ENCODE measurements at regions not wholly inside any gene's neighbourhood (a gene's known extent, or its start where the extent isn't known, plus 50 kb on each side); places are given as distances from the start of the nearest gene placed in this dataset.

DNA sequence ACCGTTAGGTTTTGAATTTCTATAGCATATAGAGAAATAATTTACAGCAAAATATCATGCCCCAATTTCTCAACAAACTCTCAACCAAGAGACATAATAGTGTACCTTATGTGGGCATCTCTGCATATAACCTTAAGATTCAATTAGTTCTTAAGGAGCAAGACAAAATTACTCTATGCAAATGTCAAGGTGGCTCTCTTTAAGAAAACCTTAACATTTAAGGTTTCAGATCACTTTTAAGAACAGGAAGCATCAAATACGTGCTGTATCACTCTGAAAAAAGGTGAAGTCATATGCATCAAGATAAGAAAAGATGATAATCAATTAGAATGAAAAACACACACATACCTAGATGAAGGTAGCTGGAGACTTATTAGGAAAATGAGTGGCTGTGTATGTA is 728.0 kb downstream of the FLRT2 start:
- no peaks in the 10 kb centered on the region for H3K36me3 ChIP-seq (ENCODE audit: control insufficient read depth, insufficient read depth, low read length)
- no peak overlapping the region for H3K4ac ChIP-seq (ENCODE audit: low read depth, low read length)
- no peak overlapping the region for H2BK15ac ChIP-seq (ENCODE audit: low read depth, low read length)
- intact Hi-C loops (cut with micrococcal nuclease) (no loop called here), dilution Hi-C loops (cut with HindIII; ENCODE audit: low sequenced_read_pairs, unreplicated experiment) (no loop called here), in situ Hi-C loops (cut with MboI; ENCODE audit: low sequenced_read_pairs) (no loop called here)
- no peak overlapping the region for H3K4me3 ChIP-seq (ENCODE audit: insufficient read depth, low read depth, low read length)
- no peak for ATAC-seq (ENCODE audit: low read depth)
- no peak overlapping the region for H4K8ac ChIP-seq (ENCODE audit: low read depth in 2 of 2, low read length in 2 of 2)
- no peak overlapping the region for H2BK120ac ChIP-seq (ENCODE audit: low read depth, low read length)
- H3K4me1 ChIP-seq (ENCODE audit: control insufficient read depth, insufficient read depth, low read length): no peaks in the 10 kb centered on the region
- ChIA-PET POLR2A (ENCODE audit: unreplicated experiment) (no interaction called here), CTCF (no interaction called here)
- no peaks in the 10 kb centered on the region for H3K79me1 ChIP-seq (ENCODE audit: low read depth in 1 of 2, low read length in 2 of 2)
- H2AK9ac ChIP-seq (replicated peaks; ENCODE audit: low read depth, low read length, poor library complexity): no peak overlapping the region
- H3K23ac ChIP-seq (ENCODE audit: low read depth, low read length): no peak overlapping the region
- no peaks in the 10 kb centered on the region for H4K20me1 ChIP-seq (ENCODE audit: insufficient read depth, low read length)
- H4K5ac ChIP-seq (ENCODE audit: low read depth, low read length): no peak overlapping the region
- no peak for DNase-seq
- no peaks in the 10 kb centered on the region for H3K27me3 ChIP-seq (ENCODE audit: control insufficient read depth, insufficient read depth, low read length)
- no peak overlapping the region for H4K91ac ChIP-seq (ENCODE audit: insufficient read depth, low read depth, low read length)
- H3K4me2 ChIP-seq (ENCODE audit: low read depth, low read length): no peak overlapping the region
- no peaks in the 10 kb centered on the region for H3K9me3 ChIP-seq (ENCODE audit: control insufficient read depth, insufficient read depth, low read length)
- H3K27ac ChIP-seq (ENCODE audit: insufficient read depth, low read length): no peak overlapping the region
- no peak for TF ChIP-seq FOS (IDR thresholded peaks at IDR 0.05; ENCODE audit: low read depth, low read length)
- TF ChIP-seq SMC3 (IDR thresholded peaks at IDR 0.05; ENCODE audit: low read depth, low read length): no peak
- TF ChIP-seq MAFK (IDR thresholded peaks at IDR 0.05; ENCODE audit: low read depth, low read length): no peak
- TF ChIP-seq BHLHE40 (IDR thresholded peaks at IDR 0.05; ENCODE audit: low read depth, low read length): no peak
- TF ChIP-seq CHD1 (IDR thresholded peaks at IDR 0.05; ENCODE audit: low read depth, low read length): no peak
- TF ChIP-seq CEBPB (IDR thresholded peaks at IDR 0.05; ENCODE audit: low read depth, low read length): no peak
- TF ChIP-seq RAD21 (IDR thresholded peaks at IDR 0.05; ENCODE audit: low read length): no peak
- TF ChIP-seq RCOR1 (IDR thresholded peaks at IDR 0.05; ENCODE audit: insufficient replicate concordance, low read length): no peak
- no peak for TF ChIP-seq POLR2A (IDR thresholded peaks at IDR 0.05; ENCODE audit: low read depth, low read length)
- TF ChIP-seq, protein P1, sequence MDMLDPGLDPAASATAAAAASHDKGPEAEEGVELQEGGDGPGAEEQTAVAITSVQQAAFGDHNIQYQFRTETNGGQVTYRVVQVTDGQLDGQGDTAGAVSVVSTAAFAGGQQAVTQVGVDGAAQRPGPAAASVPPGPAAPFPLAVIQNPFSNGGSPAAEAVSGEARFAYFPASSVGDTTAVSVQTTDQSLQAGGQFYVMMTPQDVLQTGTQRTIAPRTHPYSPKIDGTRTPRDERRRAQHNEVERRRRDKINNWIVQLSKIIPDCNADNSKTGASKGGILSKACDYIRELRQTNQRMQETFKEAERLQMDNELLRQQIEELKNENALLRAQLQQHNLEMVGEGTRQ (IDR thresholded peaks at IDR 0.05; ENCODE audit: low read depth, low read length): no peak
- no peak for TF ChIP-seq NFE2L2 (IDR thresholded peaks at IDR 0.05; ENCODE audit: low read depth, low read length)
- no peak for TF ChIP-seq RFX5 (IDR thresholded peaks at IDR 0.05; ENCODE audit: low read depth, low read length)
- TF ChIP-seq, protein P2, sequence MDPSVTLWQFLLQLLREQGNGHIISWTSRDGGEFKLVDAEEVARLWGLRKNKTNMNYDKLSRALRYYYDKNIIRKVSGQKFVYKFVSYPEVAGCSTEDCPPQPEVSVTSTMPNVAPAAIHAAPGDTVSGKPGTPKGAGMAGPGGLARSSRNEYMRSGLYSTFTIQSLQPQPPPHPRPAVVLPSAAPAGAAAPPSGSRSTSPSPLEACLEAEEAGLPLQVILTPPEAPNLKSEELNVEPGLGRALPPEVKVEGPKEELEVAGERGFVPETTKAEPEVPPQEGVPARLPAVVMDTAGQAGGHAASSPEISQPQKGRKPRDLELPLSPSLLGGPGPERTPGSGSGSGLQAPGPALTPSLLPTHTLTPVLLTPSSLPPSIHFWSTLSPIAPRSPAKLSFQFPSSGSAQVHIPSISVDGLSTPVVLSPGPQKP (IDR thresholded peaks at IDR 0.05; ENCODE audit: borderline replicate concordance, low read depth, low read length): no peak
- no peak for TF ChIP-seq MAZ (IDR thresholded peaks at IDR 0.05; ENCODE audit: borderline replicate concordance, low read depth, low read length)
- TF ChIP-seq, protein P3, sequence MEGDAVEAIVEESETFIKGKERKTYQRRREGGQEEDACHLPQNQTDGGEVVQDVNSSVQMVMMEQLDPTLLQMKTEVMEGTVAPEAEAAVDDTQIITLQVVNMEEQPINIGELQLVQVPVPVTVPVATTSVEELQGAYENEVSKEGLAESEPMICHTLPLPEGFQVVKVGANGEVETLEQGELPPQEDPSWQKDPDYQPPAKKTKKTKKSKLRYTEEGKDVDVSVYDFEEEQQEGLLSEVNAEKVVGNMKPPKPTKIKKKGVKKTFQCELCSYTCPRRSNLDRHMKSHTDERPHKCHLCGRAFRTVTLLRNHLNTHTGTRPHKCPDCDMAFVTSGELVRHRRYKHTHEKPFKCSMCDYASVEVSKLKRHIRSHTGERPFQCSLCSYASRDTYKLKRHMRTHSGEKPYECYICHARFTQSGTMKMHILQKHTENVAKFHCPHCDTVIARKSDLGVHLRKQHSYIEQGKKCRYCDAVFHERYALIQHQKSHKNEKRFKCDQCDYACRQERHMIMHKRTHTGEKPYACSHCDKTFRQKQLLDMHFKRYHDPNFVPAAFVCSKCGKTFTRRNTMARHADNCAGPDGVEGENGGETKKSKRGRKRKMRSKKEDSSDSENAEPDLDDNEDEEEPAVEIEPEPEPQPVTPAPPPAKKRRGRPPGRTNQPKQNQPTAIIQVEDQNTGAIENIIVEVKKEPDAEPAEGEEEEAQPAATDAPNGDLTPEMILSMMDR (conservative IDR thresholded peaks at IDR 0.05; ENCODE audit: low read depth, low read length): no peak
- TF ChIP-seq MXI1 (IDR thresholded peaks at IDR 0.05; ENCODE audit: borderline replicate concordance, low read depth, low read length): no peak
- no peak overlapping the region for H3K9ac ChIP-seq (ENCODE audit: low read depth, low read length)
- no peaks in the 10 kb centered on the region for H3K9me1 ChIP-seq (ENCODE audit: insufficient read depth, low read length)
- H2BK20ac ChIP-seq (ENCODE audit: low read depth, low read length): no peak overlapping the region
- no peak overlapping the region for H2AK5ac ChIP-seq (ENCODE audit: low read depth, low read length)
- no TSS peak for BruUV-seq (replicated peaks)
- no peak overlapping the region for H3K14ac ChIP-seq (replicated peaks; ENCODE audit: low read depth, low read length)
- no peak overlapping the region for H2AFZ ChIP-seq (replicated peaks; ENCODE audit: low read length, poor library complexity)
- H2BK5ac ChIP-seq (ENCODE audit: low read depth, low read length, poor library complexity, severe bottlenecking): no peak overlapping the region
- no CpG with 5 or more reads among the region's 2 CpGs for WGBS, 2 experiments (ENCODE audit: extremely low coverage in 2 of 2, insufficient read length in 1 of 2)
- H3K18ac ChIP-seq (ENCODE audit: low read depth, low read length): no peak overlapping the region
- H3K56ac ChIP-seq (ENCODE audit: extremely low read depth, insufficient read depth, low read length): no peak overlapping the region

Data from IMR-90 (cell line).